ENCODE measurements at regions not wholly inside any gene's neighbourhood (a gene's known extent, or its start where the extent isn't known, plus 50 kb on each side); places are given as distances from the start of the nearest gene placed in this dataset.

DNA sequence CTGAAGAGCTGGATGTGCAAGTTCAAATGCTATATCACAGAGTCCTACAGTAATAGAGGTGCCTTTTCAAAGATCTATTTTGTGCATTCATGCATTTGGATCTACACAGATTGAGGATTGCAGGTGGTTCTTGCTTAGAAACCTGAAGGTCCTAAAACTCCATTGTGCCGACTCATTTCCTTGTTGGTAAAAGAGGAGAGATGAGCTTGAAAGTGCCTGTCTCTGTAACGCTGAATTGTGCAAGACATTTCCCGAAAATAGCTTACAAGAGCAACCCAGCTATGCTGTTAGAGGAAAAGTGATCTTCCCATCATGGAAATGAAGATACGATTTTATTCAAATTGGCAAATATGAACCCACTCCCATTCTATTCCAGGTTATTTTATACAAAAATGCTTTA lies 110.7 kb upstream of the CXCL14 start:
- peaks cover 14% of the 10 kb centered on the region; the same call in 1 of the 2 replicates for H3K27me3 ChIP-seq (ENCODE audit: insufficient read depth)
- H3K9me3 ChIP-seq, result no peaks in the 10 kb centered on the region
- no peak overlapping the region for H3K4me2 ChIP-seq
- no peaks in the 10 kb centered on the region for H3K4me1 ChIP-seq (ENCODE audit: control insufficient read depth in 1 of 2, insufficient read depth in 2 of 2, low read depth in 1 of 2, low read length in 1 of 2)
- TF ChIP-seq GATA2 (CRISPR knock-in tag; IDR thresholded peaks at IDR 0.05), result no peak
- no peak for TF ChIP-seq MEF2A (IDR thresholded peaks at IDR 0.05; ENCODE audit: borderline replicate concordance, low read depth)
- no peak for TF ChIP-seq PBX3 (IDR thresholded peaks at IDR 0.05)
- H3K4me3 ChIP-seq (ENCODE audit: low read depth in 2 of 2, low read length in 1 of 2), result no peak overlapping the region
- ChIA-PET POLR2A (no interaction called here), CTCF (no interaction called here)
- no peak overlapping the region for H3K9ac ChIP-seq
- H3K36me3 ChIP-seq (replicated peaks in 1 of 2; ENCODE audit: control insufficient read depth in 1 of 2, insufficient read depth in 2 of 2, low read length in 1 of 2), result no peaks in the 10 kb centered on the region
- H2AFZ ChIP-seq (ENCODE audit: low read depth), result no peak overlapping the region
- H4K20me1 ChIP-seq (ENCODE audit: insufficient read depth), result no peaks in the 10 kb centered on the region
- 41% methylated on average over 4 of the region's 4 CpGs for WGBS (ENCODE audit: low lambda C conversion rate)
- H3F3A ChIP-seq (replicated peaks; ENCODE audit: insufficient read depth), result no peaks in the 10 kb centered on the region
- H3K9me2 ChIP-seq, result no peaks in the 10 kb centered on the region
- DNase-seq, result no peak
- no peak overlapping the region for H3K27ac ChIP-seq (ENCODE audit: low read depth in 2 of 2, low read length in 1 of 2)
- no peaks in the 10 kb centered on the region for H3K79me2 ChIP-seq (ENCODE audit: insufficient read depth)

DNA sequence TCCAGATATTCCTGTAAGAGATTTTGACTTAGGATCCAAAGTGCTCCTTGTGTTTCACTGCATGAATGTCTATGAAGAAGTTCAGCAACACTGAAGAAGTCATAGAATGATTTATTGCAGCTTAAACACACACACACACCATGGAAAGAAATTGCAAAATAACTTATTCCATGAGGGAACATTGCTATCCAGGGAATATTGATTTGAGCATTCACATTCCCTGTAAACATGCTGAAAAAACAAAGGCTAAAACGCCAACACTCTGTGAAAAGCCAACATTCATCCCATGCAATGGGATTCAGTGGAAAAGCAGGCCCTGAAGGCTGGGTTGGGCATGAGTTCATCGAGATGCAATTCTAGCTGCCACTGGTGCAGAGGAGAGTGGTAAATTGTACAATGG lies 109.6 kb upstream of the CXCL14 start:
- Histone ChIP-seq H3K9me3 (no peaks in the 10 kb centered on the region), H3K9me2 (no peaks in the 10 kb centered on the region), H3K4me3 (ENCODE audit: low read depth in 2 of 2, low read length in 1 of 2) (no peak overlapping the region), H3K4me2 (no peak overlapping the region), H3K79me2 (ENCODE audit: insufficient read depth) (no peaks in the 10 kb centered on the region), H3K27me3 (ENCODE audit: insufficient read depth) (0 out of 2 replicates have a peak, but pooled peaks cover 6% of the 10 kb centered on the region), H2AFZ (ENCODE audit: low read depth) (no peak overlapping the region), H4K20me1 (ENCODE audit: insufficient read depth) (no peaks in the 10 kb centered on the region), H3F3A (replicated peaks; ENCODE audit: insufficient read depth) (no peaks in the 10 kb centered on the region), H3K36me3 (replicated peaks in 1 of 2; ENCODE audit: control insufficient read depth in 1 of 2, insufficient read depth in 2 of 2, low read length in 1 of 2) (no peaks in the 10 kb centered on the region), H3K9ac (no peak overlapping the region), H3K4me1 (ENCODE audit: control insufficient read depth in 1 of 2, insufficient read depth in 2 of 2, low read depth in 1 of 2, low read length in 1 of 2) (no peaks in the 10 kb centered on the region), H3K27ac (ENCODE audit: low read depth in 2 of 2, low read length in 1 of 2) (no peak overlapping the region)
- POLR2A ChIA-PET, result no interaction called here
- TF ChIP-seq TEAD4 (IDR thresholded peaks at IDR 0.05; ENCODE audit: borderline replicate concordance, insufficient read depth) (no peak), CHD2 (IDR thresholded peaks at IDR 0.05; ENCODE audit: low read length, partially characterized antibody) (no peak), RCOR1 (IDR thresholded peaks at IDR 0.05; ENCODE audit: low read length) (no peak), TAF1 (IDR thresholded peaks at IDR 0.05; ENCODE audit: borderline replicate concordance, low read depth, low read length) (no peak), NFIC (IDR thresholded peaks at IDR 0.05; ENCODE audit: borderline replicate concordance) (no peak), PBX3 (IDR thresholded peaks at IDR 0.05) (no peak), SMC3 (IDR thresholded peaks at IDR 0.05; ENCODE audit: low read depth, low read length) (no peak), GATA2 (CRISPR knock-in tag; IDR thresholded peaks at IDR 0.05) (no peak), TCF12 (IDR thresholded peaks at IDR 0.05) (no peak), ELF1 (IDR thresholded peaks at IDR 0.05) (no peak), SIN3A (IDR thresholded peaks at IDR 0.05; ENCODE audit: borderline replicate concordance, low read depth, low read length) (no peak), JUND (IDR thresholded peaks at IDR 0.05) (no peak)
- TF ChIP-seq, protein P1, sequence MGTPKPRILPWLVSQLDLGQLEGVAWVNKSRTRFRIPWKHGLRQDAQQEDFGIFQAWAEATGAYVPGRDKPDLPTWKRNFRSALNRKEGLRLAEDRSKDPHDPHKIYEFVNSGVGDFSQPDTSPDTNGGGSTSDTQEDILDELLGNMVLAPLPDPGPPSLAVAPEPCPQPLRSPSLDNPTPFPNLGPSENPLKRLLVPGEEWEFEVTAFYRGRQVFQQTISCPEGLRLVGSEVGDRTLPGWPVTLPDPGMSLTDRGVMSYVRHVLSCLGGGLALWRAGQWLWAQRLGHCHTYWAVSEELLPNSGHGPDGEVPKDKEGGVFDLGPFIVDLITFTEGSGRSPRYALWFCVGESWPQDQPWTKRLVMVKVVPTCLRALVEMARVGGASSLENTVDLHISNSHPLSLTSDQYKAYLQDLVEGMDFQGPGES (IDR thresholded peaks at IDR 0.05; ENCODE audit: low read depth, low read length), result no peak
- TF ChIP-seq, protein P2, sequence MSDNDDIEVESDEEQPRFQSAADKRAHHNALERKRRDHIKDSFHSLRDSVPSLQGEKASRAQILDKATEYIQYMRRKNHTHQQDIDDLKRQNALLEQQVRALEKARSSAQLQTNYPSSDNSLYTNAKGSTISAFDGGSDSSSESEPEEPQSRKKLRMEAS (IDR thresholded peaks at IDR 0.05; ENCODE audit: low read depth), result no peak
- 0% methylated on average over 2 of the region's 2 CpGs for WGBS (ENCODE audit: low lambda C conversion rate)
- DNase-seq, result no peak
- CTCF ChIA-PET, result interaction anchor here (1.1 kb wide), 1 partner anchor 127 kb away, joined by 3 read pairs; no protein-coding TSS in a partner anchor
